GM21526 (cell line): ENCODE measurements at regions not wholly inside any gene's neighbourhood (a gene's known extent, or its start where the extent isn't known, plus 50 kb on each side); places are given as distances from the start of the nearest gene placed in this dataset.

Source experiments
- ATAC-seq: cut with Tn5 transposase; IDR thresholded peaks from one replicate; pipeline ENCODE4 v1.9.1; 2021; ENCODE audit warnings: moderate library complexity; ENCODE audit not compliant: unreplicated experiment, low FRiP score

DNA sequence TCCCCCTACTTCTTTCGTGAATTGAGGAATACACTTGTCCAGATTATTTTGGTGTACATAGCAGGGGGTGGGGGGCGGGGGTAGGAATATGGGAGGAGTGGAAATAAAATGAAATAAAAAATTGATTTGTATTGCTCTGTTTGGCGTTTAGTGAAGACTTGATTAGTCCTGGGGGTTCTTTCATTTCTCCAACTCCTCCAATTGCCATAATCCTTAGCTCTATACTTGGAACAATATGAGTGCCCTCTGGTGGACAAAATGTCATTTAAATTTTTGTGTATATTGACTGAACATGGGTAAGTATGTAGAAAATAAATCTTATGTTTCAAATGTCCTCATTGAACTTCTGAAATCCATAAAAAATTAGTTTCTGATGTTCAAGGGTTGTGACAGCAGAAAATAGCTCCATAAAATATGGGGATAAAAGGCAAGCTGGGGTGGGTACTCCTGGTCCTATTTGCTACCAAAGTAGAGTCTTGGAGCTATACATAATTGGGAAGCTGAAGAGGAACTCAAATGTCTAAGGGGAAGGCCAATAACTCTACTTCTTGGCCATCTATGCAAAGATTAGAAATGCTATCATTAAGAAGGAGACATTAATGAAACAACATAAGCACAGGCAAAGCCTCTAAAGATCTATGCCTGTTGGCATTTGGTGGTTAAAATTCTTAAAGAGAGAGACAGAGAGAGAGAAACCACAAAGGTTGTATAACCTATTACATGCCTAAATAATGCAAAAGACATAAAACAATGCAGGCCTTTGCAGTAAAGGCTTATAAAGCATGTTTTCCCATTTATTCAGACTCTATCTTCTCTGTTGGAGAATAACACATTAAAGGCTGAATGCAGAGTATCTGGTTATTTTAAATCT is 421.6 kb downstream of the METTL15 start:
- ATAC-seq: no peak

- no peak for ATAC-seq
Observed at GRCh38 chr11:28529046-28529445, 420.9 kb downstream of the METTL15 start.

DNA sequence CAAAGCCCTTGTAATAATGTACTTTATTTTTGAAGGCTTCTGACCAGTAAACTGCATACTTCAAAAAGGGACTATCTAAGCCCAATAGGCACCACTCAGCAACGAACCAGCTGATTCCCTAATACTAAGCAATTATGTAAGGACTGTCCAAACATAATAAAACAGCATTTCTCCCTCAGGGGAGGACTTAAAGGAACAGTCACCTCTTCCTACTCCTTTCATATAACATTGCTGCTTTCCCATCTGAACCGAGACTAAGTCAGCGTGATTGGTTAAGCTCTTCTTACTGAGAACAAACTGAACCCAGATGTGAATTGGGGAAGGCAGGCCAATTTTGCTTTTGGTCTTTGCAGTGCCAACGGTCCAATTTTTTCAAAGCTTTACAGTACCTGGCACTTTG is 420.0 kb downstream of the METTL15 start:
- ATAC-seq: no peak

DNA sequence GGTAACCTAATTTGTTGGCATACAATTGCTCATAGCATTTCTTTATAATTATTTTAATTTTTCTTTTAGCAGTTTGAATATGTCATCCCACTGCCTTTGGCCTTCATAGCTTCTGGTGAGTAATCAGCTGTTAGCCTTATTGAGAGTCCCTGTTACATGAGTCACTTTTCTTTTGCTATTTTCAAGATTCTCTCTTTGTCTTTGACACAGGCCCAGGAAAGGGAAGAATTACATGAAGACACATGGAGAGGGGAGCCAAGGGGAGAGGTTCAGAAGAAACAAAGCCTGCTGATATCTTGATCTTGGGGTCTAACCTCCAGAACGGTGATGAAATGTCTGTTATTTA is 418.2 kb downstream of the METTL15 start:
- ATAC-seq: no peak

DNA sequence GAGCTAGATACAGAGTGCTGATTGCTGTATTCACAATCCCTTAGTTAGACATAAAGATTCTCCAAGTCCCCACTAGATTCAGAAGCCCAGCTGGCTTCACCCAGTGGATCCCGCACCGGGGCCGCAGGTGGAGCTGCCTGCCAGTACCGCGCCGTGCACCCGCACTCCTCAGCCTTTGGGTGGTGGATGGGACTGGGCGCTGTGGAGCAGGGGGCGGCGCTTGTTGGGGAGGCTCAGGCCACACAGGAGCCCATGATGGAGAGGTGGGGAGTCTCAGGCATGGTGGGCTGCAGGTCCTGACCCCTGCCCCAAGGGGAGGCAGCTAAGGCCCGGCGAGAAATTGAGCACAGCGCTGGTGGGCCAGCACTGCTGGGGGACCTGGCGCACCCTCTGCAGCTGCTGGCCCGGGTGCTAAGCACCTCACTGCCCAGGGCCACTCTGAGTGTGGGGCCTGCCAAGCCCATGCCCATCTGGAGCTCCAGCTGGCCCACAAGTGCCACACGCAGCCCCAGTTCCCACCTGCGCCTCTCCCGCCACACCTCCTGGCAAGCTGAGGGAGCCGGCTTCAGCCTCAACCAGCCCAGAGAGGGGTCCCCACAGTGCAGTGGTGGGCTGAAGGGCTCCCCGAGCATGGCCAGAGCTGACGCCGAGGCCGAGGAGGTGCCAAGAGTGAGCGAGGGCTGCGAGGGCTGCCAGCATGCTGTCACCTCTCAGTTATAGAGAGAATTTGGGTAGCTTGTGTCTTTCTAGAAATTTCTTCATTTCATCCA is 417.6 kb downstream of the METTL15 start:
- ATAC-seq: no peak

GRCh38 chr11:28524098-28524497 is 415.9 kb downstream of the METTL15 start:
- ATAC-seq: no peak

GRCh38 chr11:28521075-28521474 is 412.9 kb downstream of the METTL15 start:
- ATAC-seq: no peak

GRCh38 chr11:28520291-28520690 is 412.1 kb downstream of the METTL15 start:
- ATAC-seq: no peak

DNA sequence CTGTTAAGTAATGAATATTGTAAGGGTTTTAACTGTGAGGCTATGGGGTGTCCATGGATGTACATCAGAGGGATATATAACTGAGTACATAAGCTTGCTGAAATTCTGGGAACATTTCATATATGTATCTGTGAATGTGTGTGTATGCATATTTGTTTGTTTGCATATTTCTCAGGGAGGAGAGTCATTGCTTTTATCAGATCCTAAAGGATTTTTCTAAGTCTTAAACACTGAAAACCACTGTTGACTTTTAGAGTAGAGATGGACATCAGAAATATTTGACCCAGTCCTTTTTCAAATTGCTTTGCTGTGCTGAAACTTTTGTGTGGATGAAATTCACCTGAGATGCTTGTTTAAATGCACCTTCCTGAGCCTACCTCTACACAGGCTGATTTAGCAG is 410.6 kb downstream of the METTL15 start:
- no peak for ATAC-seq

GRCh38 chr11:28517621-28518020 is 409.4 kb downstream of the METTL15 start:
- no peak for ATAC-seq

DNA sequence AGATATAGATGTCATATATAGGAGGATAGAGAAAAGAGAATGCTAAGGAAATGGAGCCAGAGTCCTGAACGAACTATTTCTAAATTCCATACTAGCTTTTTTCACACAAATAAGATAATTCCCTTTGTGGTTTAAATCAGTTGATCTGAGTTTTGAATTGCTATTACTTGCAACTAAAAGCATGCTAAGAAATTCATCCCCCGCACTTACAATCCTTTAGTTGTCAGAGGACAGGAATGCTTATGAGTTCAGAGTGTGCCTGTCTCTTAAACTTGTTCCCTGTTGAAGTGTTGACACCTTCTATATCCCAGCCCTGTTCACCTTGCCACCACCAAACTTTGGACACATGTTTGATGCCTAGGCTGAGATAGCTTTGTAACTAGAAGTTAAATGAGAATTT is 406.2 kb downstream of the METTL15 start:
- no peak for ATAC-seq

DNA sequence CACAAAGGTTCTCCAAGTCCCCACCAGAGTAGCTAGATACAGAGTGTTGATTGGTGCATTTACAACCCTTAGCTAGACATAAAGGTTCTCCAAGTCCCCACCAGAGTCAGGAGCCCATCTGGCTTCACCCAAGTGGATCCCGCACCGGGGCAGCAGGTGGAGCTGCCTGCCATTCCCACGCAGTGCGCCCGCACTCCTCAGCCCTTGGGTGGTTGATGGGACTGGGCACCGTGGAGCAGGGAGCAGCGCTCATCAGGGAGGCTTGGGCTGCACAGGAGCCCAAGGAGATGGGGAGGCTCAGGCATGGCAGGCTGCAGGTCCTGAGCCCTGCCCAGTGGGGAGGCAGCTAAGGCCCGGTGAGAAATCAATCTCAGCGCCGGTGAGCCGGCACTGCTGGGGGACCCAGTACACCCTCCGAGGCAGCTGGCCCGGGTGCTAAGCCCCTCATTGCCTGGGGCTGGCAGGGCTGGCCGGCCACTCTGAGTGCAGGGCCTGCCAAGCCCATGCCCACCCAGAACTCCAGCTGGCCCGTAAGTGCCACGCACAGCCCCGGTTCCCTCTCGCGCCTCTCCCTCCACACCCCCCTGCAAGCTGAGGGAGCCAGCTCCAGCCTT is 404.1 kb downstream of the METTL15 start:
- no peak for ATAC-seq

DNA sequence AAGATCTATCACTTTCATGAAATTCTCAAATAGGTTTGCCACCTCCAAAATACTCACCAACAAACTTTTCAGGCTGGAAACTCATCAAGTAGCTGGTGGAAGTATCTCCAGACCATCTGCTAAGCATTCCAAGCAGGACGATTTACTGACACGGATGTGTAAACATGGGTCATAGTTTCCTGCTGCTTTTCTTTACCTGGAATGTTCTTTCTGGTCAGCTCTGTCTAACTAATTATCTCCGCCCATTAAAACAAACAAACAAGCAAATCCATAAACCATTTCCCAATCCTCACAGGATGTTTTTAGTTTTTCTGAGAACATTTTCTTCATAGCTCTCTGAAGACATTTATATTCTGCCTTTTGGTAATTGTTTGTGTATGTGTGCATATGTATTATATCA is 397.0 kb downstream of the METTL15 start:
- ATAC-seq: no peak

GRCh38 chr11:28504555-28505110 is 396.4 kb downstream of the METTL15 start:
- ATAC-seq: no peak

GRCh38 chr11:28495333-28495732 is 387.1 kb downstream of the METTL15 start:
- no peak for ATAC-seq

GRCh38 chr11:28491431-28491830 is 383.2 kb downstream of the METTL15 start:
- ATAC-seq: no peak

DNA sequence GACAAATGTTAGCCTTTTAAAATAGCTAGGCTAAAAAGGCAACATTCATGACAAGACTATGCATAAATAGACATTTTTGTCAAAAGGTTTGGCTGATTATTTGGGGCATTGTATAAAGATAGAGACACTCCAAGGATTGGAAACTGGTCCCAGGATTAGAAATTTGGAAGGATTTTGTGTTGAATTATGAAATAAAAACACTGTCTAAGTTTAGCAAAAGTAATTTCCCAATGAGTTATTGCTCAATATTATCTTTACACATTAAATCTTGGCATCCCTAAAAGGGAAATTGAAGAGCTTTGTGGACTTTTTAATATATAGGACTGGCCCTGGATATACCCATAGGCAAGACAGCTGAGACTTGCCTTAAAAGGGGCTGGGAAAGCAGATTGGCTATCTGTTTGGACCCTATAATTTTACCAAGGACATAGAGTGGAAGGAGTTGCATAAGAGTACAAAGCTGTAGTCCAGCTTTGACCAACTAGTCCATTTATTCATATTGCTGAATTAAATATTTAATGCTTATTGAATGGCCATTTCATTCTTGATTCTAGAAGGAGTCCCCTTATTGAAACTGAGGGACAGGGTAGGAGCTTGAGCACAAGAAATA is 382.7 kb downstream of the METTL15 start:
- no peak for ATAC-seq

DNA sequence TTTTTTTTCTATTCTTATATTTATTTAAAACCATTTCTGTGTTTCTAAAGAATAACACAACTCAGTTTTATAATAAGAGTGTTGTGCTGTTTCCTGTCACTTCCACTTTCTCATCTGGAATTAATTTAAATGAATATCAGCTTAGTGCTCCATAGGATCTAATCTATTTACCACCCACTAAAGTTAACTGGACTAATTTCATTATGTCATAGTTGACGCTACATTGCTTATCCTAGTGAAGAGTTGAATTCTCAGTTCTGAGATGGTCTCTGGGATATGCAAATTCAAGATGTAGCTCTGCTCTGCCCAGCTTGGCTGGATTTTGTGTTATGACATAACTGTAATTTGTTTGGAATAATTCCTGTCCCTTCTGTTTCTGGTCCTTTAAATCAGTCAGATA is 380.1 kb downstream of the METTL15 start:
- no peak for ATAC-seq

DNA sequence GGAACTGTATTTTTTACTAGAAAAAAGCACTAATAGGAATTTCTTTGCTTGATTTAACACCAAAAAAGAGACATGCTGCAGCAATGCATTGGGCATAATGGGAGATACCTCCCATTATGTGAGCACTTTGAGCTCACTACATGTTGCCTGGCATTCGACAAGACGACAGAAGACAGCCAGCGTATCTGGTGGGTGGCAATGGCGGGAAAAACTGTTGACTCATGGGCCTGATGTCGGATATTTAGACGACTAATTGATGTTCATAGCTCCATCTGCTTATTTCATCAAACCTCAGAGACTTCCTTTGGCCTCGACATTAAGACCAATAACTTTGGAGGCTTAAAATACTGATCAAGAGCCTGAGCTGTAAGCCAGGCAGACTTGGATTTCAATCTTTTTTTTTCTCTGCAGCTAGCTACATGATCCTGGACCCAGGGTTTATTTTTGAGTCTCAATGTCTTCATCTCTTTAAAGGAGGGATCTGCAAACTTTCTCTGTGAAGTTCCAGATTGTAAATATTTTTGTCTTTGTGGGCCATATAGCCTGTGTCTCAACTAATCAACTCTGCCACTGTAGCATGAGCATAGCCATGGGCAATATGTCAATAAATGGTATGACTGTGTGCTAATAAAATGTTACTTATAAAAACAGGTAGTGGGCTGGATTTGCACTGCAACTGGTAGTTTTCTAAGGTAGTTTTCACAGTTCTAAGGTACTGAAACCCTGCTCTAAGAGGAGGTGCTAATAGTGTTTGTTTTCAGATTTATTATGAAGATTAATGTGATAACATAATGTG is 375.1 kb downstream of the METTL15 start:
- no peak for ATAC-seq

- no peak for ATAC-seq
Observed at GRCh38 chr11:28482666-28483065, 374.5 kb downstream of the METTL15 start.
